ENCODE measurements at regions not wholly inside any gene's neighbourhood (a gene's known extent, or its start where the extent isn't known, plus 50 kb on each side); places are given as distances from the start of the nearest gene placed in this dataset.

DNA sequence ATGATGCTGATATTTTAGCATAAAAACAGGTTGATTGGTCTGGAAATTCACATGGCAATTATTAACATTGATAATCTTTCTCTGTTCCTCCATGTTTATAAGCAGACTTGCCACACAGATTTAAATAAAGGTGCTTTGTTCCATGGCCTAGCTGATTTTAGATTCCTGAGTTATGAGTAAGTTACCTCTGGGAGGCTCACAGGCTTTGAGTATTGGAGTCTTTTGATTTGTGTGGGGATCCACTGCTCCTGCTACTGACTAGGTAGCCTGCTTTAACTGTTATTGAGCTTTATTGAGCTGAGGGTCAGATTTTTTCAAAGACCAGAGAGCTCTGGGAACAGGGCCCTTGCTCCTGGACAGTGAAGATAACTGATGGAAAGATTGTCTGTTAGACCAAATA lies 166.1 kb downstream of the ANKRD30B start:
- H3K27ac ChIP-seq: no peak overlapping the region
- TF ChIP-seq, protein P1, sequence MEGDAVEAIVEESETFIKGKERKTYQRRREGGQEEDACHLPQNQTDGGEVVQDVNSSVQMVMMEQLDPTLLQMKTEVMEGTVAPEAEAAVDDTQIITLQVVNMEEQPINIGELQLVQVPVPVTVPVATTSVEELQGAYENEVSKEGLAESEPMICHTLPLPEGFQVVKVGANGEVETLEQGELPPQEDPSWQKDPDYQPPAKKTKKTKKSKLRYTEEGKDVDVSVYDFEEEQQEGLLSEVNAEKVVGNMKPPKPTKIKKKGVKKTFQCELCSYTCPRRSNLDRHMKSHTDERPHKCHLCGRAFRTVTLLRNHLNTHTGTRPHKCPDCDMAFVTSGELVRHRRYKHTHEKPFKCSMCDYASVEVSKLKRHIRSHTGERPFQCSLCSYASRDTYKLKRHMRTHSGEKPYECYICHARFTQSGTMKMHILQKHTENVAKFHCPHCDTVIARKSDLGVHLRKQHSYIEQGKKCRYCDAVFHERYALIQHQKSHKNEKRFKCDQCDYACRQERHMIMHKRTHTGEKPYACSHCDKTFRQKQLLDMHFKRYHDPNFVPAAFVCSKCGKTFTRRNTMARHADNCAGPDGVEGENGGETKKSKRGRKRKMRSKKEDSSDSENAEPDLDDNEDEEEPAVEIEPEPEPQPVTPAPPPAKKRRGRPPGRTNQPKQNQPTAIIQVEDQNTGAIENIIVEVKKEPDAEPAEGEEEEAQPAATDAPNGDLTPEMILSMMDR (IDR thresholded peaks at IDR 0.05): no peak

DNA sequence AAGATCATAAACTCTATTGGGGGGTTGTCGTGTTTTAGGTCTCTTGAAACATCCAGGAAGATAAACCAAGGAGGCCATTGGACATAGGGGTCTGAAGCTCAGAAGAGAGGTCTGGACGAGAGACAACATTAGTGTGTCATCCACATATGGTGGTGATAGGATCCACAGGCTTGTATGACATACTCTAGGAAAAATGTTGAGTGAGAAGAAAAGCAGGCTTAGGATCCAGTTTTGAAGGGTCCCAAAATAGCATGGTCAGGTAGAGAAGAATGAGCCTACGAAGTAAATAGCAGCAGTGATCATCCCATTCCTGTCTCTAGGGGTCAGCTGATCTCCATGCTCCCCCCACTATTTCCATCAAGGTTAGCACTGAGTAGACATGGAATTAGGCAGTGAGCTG lies 166.8 kb downstream of the ANKRD30B start:
- Histone ChIP-seq H3K27me3 (no peaks in the 10 kb centered on the region), H3K27ac (no peak overlapping the region), H3K4me1 (no peaks in the 10 kb centered on the region), H3K9me3 (peaks cover 0 to 2% of the 10 kb centered on the region in 2 donors), H3K36me3 (no peaks in the 10 kb centered on the region), H3K4me3 (no peak overlapping the region)
- intact Hi-C loops (cut with DNase I): no loop called here
- TF ChIP-seq, protein P1 (IDR thresholded peaks at IDR 0.05): no peak
- DNase-seq (no peak), ATAC-seq (no peak)

More for the DNA sequence above, 166.1 kb downstream of the ANKRD30B start:
- DNase-seq (no peak), ATAC-seq (no peak)
- H3K27me3 ChIP-seq: no peaks in the 10 kb centered on the region
- H3K36me3 ChIP-seq: no peaks in the 10 kb centered on the region
- H3K4me3 ChIP-seq: no peak overlapping the region
- intact Hi-C loops (cut with DNase I): no loop called here
- peaks cover 0 to 2% of the 10 kb centered on the region in 2 donors for H3K9me3 ChIP-seq
- no peaks in the 10 kb centered on the region for H3K4me1 ChIP-seq

DNA sequence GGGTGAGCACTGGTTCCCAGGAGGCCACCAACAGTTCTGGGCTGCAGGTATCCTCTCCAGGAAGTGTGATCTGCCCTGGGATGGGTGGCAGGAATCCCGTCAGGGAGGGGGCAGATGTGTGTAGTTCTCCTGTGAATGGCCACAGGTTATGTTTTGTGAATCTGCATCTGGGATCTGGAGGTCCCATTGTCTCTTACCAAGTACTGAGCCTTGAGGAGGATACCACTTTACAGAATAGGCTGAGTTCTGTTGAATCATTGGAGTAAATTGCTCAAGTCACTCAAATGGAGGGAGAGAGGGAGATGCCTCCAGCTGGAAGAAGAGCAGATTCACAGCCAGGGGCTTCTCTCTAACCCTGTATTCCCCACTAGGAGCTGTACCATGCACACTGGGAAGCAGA lies 168.2 kb downstream of the ANKRD30B start:
- no peaks in the 10 kb centered on the region for H3K27me3 ChIP-seq
- no peaks in the 10 kb centered on the region for H3K4me1 ChIP-seq
- no peak overlapping the region for H3K27ac ChIP-seq
- intact Hi-C loops (cut with DNase I): no loop called here
- DNase-seq (no peak), ATAC-seq (no peak)
- H3K36me3 ChIP-seq: no peaks in the 10 kb centered on the region
- TF ChIP-seq, protein P1 (IDR thresholded peaks at IDR 0.05): no peak
- H3K4me3 ChIP-seq: no peak overlapping the region
- H3K9me3 ChIP-seq: peaks cover 0 to 2% of the 10 kb centered on the region in 2 donors

DNA sequence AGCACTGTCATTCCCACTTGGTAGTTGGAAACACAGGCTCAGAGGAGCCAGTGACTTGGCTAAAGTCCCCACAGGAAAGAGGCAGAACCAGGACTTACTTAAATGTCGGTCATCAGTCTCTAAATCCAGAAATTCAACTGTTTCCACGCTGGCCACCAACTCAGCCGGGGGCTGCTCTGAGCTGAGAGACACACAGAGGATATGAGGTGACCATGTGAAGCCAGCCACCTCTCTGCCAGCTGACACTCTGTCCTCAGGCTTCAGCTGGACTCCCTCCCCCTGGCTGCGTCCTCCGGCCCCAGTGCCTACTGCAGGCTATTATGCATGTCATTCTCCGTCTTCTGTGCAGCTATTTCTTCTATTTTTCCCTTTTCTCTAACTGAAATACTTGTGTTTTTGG lies 168.9 kb downstream of the ANKRD30B start:
- TF ChIP-seq, protein P1 (IDR thresholded peaks at IDR 0.05): no peak
- no peak for ATAC-seq
- no peaks in the 10 kb centered on the region for H3K36me3 ChIP-seq
- H3K27me3 ChIP-seq: no peaks in the 10 kb centered on the region
- no peak overlapping the region for H3K27ac ChIP-seq
- intact Hi-C loops (cut with DNase I): no loop called here
- H3K9me3 ChIP-seq: peaks cover 0 to 2% of the 10 kb centered on the region in 2 donors
- no peaks in the 10 kb centered on the region for H3K4me1 ChIP-seq
- no peak for DNase-seq
- H3K4me3 ChIP-seq: no peak overlapping the region

DNA sequence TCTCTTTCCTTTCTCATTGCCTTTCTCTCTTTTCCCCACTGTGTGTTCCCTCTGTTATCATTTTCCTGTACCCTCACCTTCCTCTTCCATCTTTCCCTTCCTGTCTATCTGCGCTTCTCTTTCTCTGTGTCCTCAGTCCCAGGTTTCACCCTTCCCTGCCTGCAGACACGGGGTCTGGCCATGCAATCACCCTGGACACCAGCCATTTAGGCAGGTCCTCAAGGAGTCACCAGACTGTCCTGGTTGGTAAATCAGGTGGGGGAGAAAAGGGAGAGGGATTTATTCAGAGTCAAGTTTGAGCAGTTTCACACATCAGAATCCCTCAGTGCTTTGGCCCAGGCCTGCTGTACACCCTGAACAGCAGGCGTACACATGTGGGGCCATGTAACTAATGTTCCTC lies 169.3 kb downstream of the ANKRD30B start:
- no peaks in the 10 kb centered on the region for H3K27me3 ChIP-seq
- ATAC-seq (no peak), DNase-seq (no peak)
- H3K36me3 ChIP-seq: no peaks in the 10 kb centered on the region
- H3K4me3 ChIP-seq: no peak overlapping the region
- TF ChIP-seq, protein P1 (IDR thresholded peaks at IDR 0.05): no peak
- H3K4me1 ChIP-seq: no peaks in the 10 kb centered on the region
- no peak overlapping the region for H3K27ac ChIP-seq
- intact Hi-C loops (cut with DNase I): no loop called here
- H3K9me3 ChIP-seq: peaks cover 0 to 2% of the 10 kb centered on the region in 2 donors
